ENCODE measurements at regions not wholly inside any gene's neighbourhood (a gene's known extent, or its start where the extent isn't known, plus 50 kb on each side); places are given as distances from the start of the nearest gene placed in this dataset.

DNA sequence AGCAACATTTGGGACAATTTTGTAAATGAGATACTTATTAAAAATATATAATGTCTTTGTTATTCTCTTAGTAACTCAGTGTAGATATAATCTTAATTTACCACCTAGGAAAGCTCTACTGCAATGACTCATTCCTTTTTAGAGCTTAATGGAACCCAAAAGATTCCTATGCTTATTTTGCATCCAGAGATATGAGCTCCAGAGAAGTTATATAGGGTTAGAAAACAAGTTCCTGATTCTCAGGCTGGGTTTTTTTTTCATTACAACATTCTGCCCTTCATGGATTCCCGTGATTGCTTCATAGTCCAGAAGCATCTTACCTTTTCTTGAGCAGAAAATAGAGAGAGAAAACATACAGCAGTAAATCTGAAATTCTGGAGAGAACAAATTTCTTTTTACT lies 57.9 kb upstream of the CXCL8 start:
- Histone ChIP-seq H2AFZ (ENCODE audit: low read length) (no peak overlapping the region), H3K4me1 (ENCODE audit: insufficient read depth, low read length) (peaks cover 8% of the 10 kb centered on the region), H3K9me3 (ENCODE audit: low read depth, low read length) (no peaks in the 10 kb centered on the region), H3K79me2 (ENCODE audit: insufficient read depth, low read length) (no peaks in the 10 kb centered on the region), H3K36me3 (ENCODE audit: insufficient read depth, low read length) (no peaks in the 10 kb centered on the region), H3K27me3 (ENCODE audit: insufficient read depth, low read length) (no peaks in the 10 kb centered on the region), H3K4me3 (ENCODE audit: insufficient read depth, low read length) (no peak overlapping the region), H3K27ac (ENCODE audit: low read depth, low read length) (no peak overlapping the region), H3K4me2 (ENCODE audit: insufficient read depth, low read length) (no peak overlapping the region), H4K20me1 (ENCODE audit: insufficient read depth, low read length) (no peaks in the 10 kb centered on the region)
- TF ChIP-seq, protein P1, sequence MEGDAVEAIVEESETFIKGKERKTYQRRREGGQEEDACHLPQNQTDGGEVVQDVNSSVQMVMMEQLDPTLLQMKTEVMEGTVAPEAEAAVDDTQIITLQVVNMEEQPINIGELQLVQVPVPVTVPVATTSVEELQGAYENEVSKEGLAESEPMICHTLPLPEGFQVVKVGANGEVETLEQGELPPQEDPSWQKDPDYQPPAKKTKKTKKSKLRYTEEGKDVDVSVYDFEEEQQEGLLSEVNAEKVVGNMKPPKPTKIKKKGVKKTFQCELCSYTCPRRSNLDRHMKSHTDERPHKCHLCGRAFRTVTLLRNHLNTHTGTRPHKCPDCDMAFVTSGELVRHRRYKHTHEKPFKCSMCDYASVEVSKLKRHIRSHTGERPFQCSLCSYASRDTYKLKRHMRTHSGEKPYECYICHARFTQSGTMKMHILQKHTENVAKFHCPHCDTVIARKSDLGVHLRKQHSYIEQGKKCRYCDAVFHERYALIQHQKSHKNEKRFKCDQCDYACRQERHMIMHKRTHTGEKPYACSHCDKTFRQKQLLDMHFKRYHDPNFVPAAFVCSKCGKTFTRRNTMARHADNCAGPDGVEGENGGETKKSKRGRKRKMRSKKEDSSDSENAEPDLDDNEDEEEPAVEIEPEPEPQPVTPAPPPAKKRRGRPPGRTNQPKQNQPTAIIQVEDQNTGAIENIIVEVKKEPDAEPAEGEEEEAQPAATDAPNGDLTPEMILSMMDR (IDR thresholded peaks at IDR 0.05; ENCODE audit: extremely low read depth, low read depth, low read length) = no peak
- no peak for DNase-seq (ENCODE audit: insufficient read length, low spot score, missing footprints)

DNA sequence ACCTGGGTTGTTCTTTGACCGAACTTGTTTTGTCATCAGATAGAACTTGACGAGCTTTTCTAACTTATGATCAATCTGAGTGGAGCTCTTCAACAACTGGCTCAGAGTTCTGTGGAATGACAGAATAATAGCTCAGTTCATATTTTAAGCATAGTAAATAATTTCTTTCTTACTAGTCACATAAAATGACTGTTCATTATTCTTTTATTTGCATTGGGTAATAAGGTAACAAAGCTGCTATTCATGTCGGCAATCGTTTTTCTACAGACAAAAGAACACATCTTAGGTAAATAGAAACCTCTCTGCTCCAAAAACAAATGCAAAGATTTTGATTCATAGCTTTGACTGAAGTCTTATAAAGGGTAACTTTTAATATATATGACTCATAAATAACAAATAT lies 57.3 kb upstream of the CXCL8 start:
- no peak overlapping the region for H2AFZ ChIP-seq (ENCODE audit: low read length)
- H3K79me2 ChIP-seq (ENCODE audit: insufficient read depth, low read length) = no peaks in the 10 kb centered on the region
- TF ChIP-seq, protein P1 (IDR thresholded peaks at IDR 0.05; ENCODE audit: extremely low read depth, low read depth, low read length) = no peak

DNA sequence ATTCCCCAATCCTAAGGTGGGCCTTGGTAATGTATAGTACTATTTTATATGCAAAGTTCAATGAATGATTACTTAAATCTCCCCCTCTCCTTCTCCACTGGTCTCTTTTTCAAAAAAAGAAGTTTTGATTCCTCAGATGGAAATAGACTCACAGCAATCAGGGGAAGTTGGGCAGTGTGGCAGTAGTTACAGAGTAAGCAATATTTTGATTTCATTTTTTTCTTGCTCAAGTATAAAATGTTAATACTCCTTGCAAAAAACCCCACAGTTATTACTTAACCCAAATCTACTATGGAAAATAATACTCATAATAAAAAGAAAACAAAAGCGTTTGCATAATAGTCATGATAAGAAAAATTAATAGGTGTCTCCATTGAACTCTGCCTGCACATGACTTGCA lies 56.9 kb upstream of the CXCL8 start:
- Histone ChIP-seq H3K4me1 (ENCODE audit: insufficient read depth, low read length) (peaks cover 8% of the 10 kb centered on the region), H4K20me1 (ENCODE audit: insufficient read depth, low read length) (no peaks in the 10 kb centered on the region), H3K9me3 (ENCODE audit: low read depth, low read length) (no peaks in the 10 kb centered on the region), H3K36me3 (ENCODE audit: insufficient read depth, low read length) (no peaks in the 10 kb centered on the region), H3K27ac (ENCODE audit: low read depth, low read length) (no peak overlapping the region), H3K4me2 (ENCODE audit: insufficient read depth, low read length) (no peak overlapping the region), H3K79me2 (ENCODE audit: insufficient read depth, low read length) (no peaks in the 10 kb centered on the region), H3K4me3 (ENCODE audit: insufficient read depth, low read length) (no peak overlapping the region), H3K27me3 (ENCODE audit: insufficient read depth, low read length) (no peaks in the 10 kb centered on the region), H2AFZ (ENCODE audit: low read length) (no peak overlapping the region)
- no peak for DNase-seq (ENCODE audit: insufficient read length, low spot score, missing footprints)
- TF ChIP-seq, protein P1 (IDR thresholded peaks at IDR 0.05; ENCODE audit: extremely low read depth, low read depth, low read length) = no peak

More for the DNA sequence above, 57.3 kb upstream of the CXCL8 start:
- Histone ChIP-seq H3K36me3 (ENCODE audit: insufficient read depth, low read length) (no peaks in the 10 kb centered on the region), H3K4me3 (ENCODE audit: insufficient read depth, low read length) (no peak overlapping the region), H3K9me3 (ENCODE audit: low read depth, low read length) (no peaks in the 10 kb centered on the region), H3K27ac (ENCODE audit: low read depth, low read length) (no peak overlapping the region), H3K27me3 (ENCODE audit: insufficient read depth, low read length) (no peaks in the 10 kb centered on the region), H3K4me2 (ENCODE audit: insufficient read depth, low read length) (no peak overlapping the region), H4K20me1 (ENCODE audit: insufficient read depth, low read length) (no peaks in the 10 kb centered on the region), H3K4me1 (ENCODE audit: insufficient read depth, low read length) (peaks cover 8% of the 10 kb centered on the region)
- DNase-seq (ENCODE audit: insufficient read length, low spot score, missing footprints) = no peak

DNA sequence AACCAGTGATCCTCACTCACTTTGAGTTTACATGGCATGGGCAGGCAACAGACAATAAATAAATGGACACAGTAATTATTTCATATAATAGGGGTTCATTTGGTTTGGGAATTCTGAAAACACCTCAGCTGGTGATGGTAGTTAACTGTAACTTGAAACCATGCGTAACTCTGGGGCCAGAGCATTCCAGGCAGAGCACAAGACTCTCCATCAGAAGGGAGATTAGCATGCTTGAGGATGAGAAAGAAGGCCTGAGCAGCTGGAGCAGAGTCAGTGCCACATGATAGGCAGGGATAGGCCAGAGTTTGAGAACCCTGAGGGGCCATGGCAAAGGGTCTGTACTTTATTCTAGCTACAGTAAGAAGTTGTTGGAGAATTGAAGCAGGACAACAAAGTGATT lies 56.3 kb upstream of the CXCL8 start:
- DNase-seq (ENCODE audit: insufficient read length, low spot score, missing footprints) = no peak
- peaks cover 8% of the 10 kb centered on the region for H3K4me1 ChIP-seq (ENCODE audit: insufficient read depth, low read length)
- no peak overlapping the region for H2AFZ ChIP-seq (ENCODE audit: low read length)
- no peaks in the 10 kb centered on the region for H3K9me3 ChIP-seq (ENCODE audit: low read depth, low read length)
- no peak overlapping the region for H3K27ac ChIP-seq (ENCODE audit: low read depth, low read length)
- TF ChIP-seq, protein P1 (IDR thresholded peaks at IDR 0.05; ENCODE audit: extremely low read depth, low read depth, low read length) = no peak
- H3K27me3 ChIP-seq (ENCODE audit: insufficient read depth, low read length) = no peaks in the 10 kb centered on the region
- no peaks in the 10 kb centered on the region for H4K20me1 ChIP-seq (ENCODE audit: insufficient read depth, low read length)
- no peaks in the 10 kb centered on the region for H3K79me2 ChIP-seq (ENCODE audit: insufficient read depth, low read length)
- H3K4me3 ChIP-seq (ENCODE audit: insufficient read depth, low read length) = no peak overlapping the region
- H3K36me3 ChIP-seq (ENCODE audit: insufficient read depth, low read length) = no peaks in the 10 kb centered on the region
- H3K4me2 ChIP-seq (ENCODE audit: insufficient read depth, low read length) = no peak overlapping the region
